Glutamatergic neuron (in vitro differentiated cells): ENCODE measurements at regions not wholly inside any gene's neighbourhood (a gene's known extent, or its start where the extent isn't known, plus 50 kb on each side); places are given as distances from the start of the nearest gene placed in this dataset.

Experiments
- DNase-seq: peaks from one replicate; pipeline ENCODE4 v3.0.0; 2022
- H3K27ac Mint-ChIP-seq: one replicate; pipeline ENCODE4 v1.8.0; 2020; ENCODE audit warnings: mild to moderate bottlenecking, mixed read lengths, inconsistent platforms; ENCODE audit not compliant: unreplicated experiment
- H3K27me3 Mint-ChIP-seq: one replicate; pipeline ENCODE4 v1.8.0; 2020; ENCODE audit warnings: mild to moderate bottlenecking, moderate library complexity, mixed read lengths, inconsistent platforms; ENCODE audit not compliant: unreplicated experiment
- H3K36me3 Mint-ChIP-seq: one replicate; pipeline ENCODE4 v1.8.0; 2020; ENCODE audit warnings: mild to moderate bottlenecking, mixed read lengths, inconsistent platforms; ENCODE audit not compliant: unreplicated experiment
- H3K4me1 Mint-ChIP-seq: one replicate; pipeline ENCODE4 v1.8.0; 2020; ENCODE audit warnings: mild to moderate bottlenecking, low read depth, mixed read lengths, inconsistent platforms; ENCODE audit not compliant: unreplicated experiment
- H3K4me3 Mint-ChIP-seq: one replicate; pipeline ENCODE4 v1.8.0; 2020; ENCODE audit warnings: mild to moderate bottlenecking, mixed read lengths, inconsistent platforms; ENCODE audit not compliant: unreplicated experiment
- H3K9me3 Mint-ChIP-seq: one replicate; pipeline ENCODE4 v1.8.0; 2020; ENCODE audit warnings: mild to moderate bottlenecking, moderate library complexity, mixed read lengths, inconsistent platforms; ENCODE audit not compliant: unreplicated experiment
- CTCF ChIP-seq: fragments of 200-600 bp; sonication (generic); IDR thresholded peaks from one replicate; pipeline ENCODE4 v1.5.0; 2021; ENCODE audit not compliant: partially characterized antibody, unreplicated experiment

GRCh38 chr6:37101991-37102298 is 68.0 kb upstream of the PIM1 start:
- TF ChIP-seq CTCF: no peak
- Mint-ChIP-seq H3K27me3 (peaks cover 13% of the 10 kb centered on the region), H3K36me3 (no peaks in the 10 kb centered on the region), H3K4me3 (peak overlapping the region; percentile 88), H3K9me3 (peaks cover 13% of the 10 kb centered on the region), H3K4me1 (peaks cover 35% of the 10 kb centered on the region), H3K27ac (peak overlapping the region; percentile 100)
- DNase-seq: no peak

- H3K27ac Mint-ChIP-seq: peak overlapping the region; percentile 100
- H3K9me3 Mint-ChIP-seq: peaks cover 13% of the 10 kb centered on the region
- H3K4me3 Mint-ChIP-seq: peak overlapping the region; percentile 88
- no peak for TF ChIP-seq CTCF
- H3K27me3 Mint-ChIP-seq: peaks cover 13% of the 10 kb centered on the region
- H3K36me3 Mint-ChIP-seq: no peaks in the 10 kb centered on the region
- peaks cover 35% of the 10 kb centered on the region for H3K4me1 Mint-ChIP-seq
- peak; percentile 89 for DNase-seq
These were observed 67.4 kb upstream of the PIM1 start for GRCh38 chr6:37102299-37103168.

GRCh38 chr6:37103169-37104039 is 66.5 kb upstream of the PIM1 start:
- H3K27ac Mint-ChIP-seq: peak overlapping the region; percentile 95
- peak; percentile 62 for DNase-seq
- H3K36me3 Mint-ChIP-seq: no peaks in the 10 kb centered on the region
- peaks cover 9% of the 10 kb centered on the region for H3K27me3 Mint-ChIP-seq
- peaks cover 13% of the 10 kb centered on the region for H3K9me3 Mint-ChIP-seq
- TF ChIP-seq CTCF: no peak
- peak overlapping the region; percentile 88 for H3K4me3 Mint-ChIP-seq
- H3K4me1 Mint-ChIP-seq: peaks cover 35% of the 10 kb centered on the region

GRCh38 chr6:37104824-37105147 is 65.2 kb upstream of the PIM1 start:
- Mint-ChIP-seq H3K27ac (peak overlapping the region; percentile 49), H3K27me3 (peaks cover 9% of the 10 kb centered on the region), H3K4me3 (peak overlapping the region; percentile 73), H3K9me3 (peaks cover 13% of the 10 kb centered on the region), H3K4me1 (peaks cover 35% of the 10 kb centered on the region), H3K36me3 (no peaks in the 10 kb centered on the region)
- DNase-seq: no peak
- no peak for TF ChIP-seq CTCF
